ENCODE measurements at regions not wholly inside any gene's neighbourhood (a gene's known extent, or its start where the extent isn't known, plus 50 kb on each side); places are given as distances from the start of the nearest gene placed in this dataset.
A peak's percentile ranks its signal among the peaks of the same experiment; 100 is the strongest.

DNA sequence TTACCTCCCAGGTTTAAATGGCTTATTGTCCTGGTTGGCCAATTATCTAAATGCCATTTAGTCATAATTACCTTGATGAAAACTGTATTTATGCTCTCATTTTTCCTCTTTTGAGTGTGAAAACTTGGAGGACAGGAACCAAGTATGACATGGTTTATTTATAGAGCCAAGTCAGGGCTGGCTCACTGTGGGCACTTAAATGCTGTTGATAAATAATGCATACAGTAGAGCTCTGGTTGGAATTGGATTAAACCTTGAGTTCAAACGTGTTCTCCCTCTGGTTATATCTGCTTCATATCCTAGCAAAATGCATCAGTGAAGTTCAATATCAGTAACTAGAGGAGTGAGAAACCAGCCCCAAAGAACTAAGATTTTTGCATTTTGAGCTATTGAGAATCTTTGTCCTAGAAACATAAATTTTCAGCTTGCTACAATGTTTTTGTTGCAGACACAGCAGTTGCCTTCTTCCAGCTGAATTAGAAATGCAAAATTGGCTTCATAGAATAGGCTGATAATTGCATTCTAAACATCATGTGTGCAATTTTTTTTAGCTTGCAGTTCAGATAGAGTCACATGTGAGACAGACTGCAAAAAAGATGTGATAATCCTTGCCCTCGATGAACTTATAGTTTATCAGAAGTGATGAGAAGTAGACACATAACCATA, 255.8 kb downstream of the BTBD3 start:
- CTCF ChIA-PET = interaction anchor here (0.6 kb wide), 1 partner anchor 12 kb away, joined by 3 read pairs; no protein-coding TSS in a partner anchor
- BruUV-seq (replicated peaks) = no TSS peak
- Histone ChIP-seq H3K79me2 (ENCODE audit: low read length) (no peaks in the 10 kb centered on the region), H3K4me3 (ENCODE audit: low read length) (no peak overlapping the region), H3K9me3 (ENCODE audit: low read length) (no peaks in the 10 kb centered on the region), H3K27ac (ENCODE audit: low read length) (no peak overlapping the region), H3F3A (ENCODE audit: low read length, unreplicated experiment) (no peaks in the 10 kb centered on the region), H3K9ac (ENCODE audit: low read length) (no peak overlapping the region), H3K9me2 (replicated peaks; ENCODE audit: low read length) (no peaks in the 10 kb centered on the region), H2AFZ (ENCODE audit: low read length) (no peak overlapping the region), H4K20me1 (ENCODE audit: low read length) (no peaks in the 10 kb centered on the region), H3K4me2 (ENCODE audit: low read length) (no peak overlapping the region), H3K36me3 (ENCODE audit: low read depth, low read length) (no peaks in the 10 kb centered on the region), H3K4me1 (ENCODE audit: insufficient read depth, low read length) (peaks cover 36% of the 10 kb centered on the region), H3K27me3 (ENCODE audit: low read length) (no peaks in the 10 kb centered on the region)
- POLR2A ChIA-PET (ENCODE audit: unreplicated experiment) = no interaction called here
- intact Hi-C loops (cut with micrococcal nuclease) = no loop called here
- TF ChIP-seq EZH2phosphoT487 (IDR thresholded peaks at IDR 0.05; ENCODE audit: borderline replicate concordance, low read length) = no peak
- TF ChIP-seq EZH2 (IDR thresholded peaks at IDR 0.05; ENCODE audit: low read length, unreplicated experiment) = no peak
- TF ChIP-seq, protein P1, sequence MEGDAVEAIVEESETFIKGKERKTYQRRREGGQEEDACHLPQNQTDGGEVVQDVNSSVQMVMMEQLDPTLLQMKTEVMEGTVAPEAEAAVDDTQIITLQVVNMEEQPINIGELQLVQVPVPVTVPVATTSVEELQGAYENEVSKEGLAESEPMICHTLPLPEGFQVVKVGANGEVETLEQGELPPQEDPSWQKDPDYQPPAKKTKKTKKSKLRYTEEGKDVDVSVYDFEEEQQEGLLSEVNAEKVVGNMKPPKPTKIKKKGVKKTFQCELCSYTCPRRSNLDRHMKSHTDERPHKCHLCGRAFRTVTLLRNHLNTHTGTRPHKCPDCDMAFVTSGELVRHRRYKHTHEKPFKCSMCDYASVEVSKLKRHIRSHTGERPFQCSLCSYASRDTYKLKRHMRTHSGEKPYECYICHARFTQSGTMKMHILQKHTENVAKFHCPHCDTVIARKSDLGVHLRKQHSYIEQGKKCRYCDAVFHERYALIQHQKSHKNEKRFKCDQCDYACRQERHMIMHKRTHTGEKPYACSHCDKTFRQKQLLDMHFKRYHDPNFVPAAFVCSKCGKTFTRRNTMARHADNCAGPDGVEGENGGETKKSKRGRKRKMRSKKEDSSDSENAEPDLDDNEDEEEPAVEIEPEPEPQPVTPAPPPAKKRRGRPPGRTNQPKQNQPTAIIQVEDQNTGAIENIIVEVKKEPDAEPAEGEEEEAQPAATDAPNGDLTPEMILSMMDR (conservative IDR thresholded peaks at IDR 0.05; ENCODE audit: low read depth, low read length) = no peak
- DNase-seq (peak; percentile 19), ATAC-seq (no peak)

DNA sequence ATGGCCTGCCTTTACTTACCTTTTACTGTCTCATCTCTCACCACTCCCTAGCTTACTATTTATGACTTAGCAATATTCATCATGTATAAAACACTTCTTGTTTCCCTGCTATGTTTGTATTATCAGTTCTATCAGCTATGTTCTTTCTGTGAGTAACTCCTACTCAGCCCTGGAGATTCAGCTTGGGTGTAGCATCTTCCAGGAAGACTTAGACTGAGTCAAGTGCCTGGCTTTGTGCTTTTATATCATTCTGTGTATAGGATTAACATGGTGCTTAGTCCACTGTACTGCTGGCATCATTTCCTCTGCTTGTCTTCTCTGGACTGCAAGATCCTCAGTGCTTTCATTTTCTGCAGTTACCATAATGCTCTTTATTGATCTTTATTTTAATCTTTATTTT, 257.8 kb downstream of the BTBD3 start:
- POLR2A ChIA-PET (ENCODE audit: unreplicated experiment) = no interaction called here
- DNase-seq = no peak
- no peaks in the 10 kb centered on the region for H3K9me3 ChIP-seq (ENCODE audit: low read length)

More for the DNA sequence above, 257.8 kb downstream of the BTBD3 start:
- intact Hi-C loops (cut with micrococcal nuclease) = no loop called here
- Histone ChIP-seq H3K9ac (ENCODE audit: low read length) (no peak overlapping the region), H3F3A (ENCODE audit: low read length, unreplicated experiment) (no peaks in the 10 kb centered on the region), H4K20me1 (ENCODE audit: low read length) (no peaks in the 10 kb centered on the region), H3K4me2 (ENCODE audit: low read length) (no peak overlapping the region), H3K9me2 (replicated peaks; ENCODE audit: low read length) (no peaks in the 10 kb centered on the region), H3K36me3 (ENCODE audit: low read depth, low read length) (no peaks in the 10 kb centered on the region), H3K27me3 (ENCODE audit: low read length) (no peaks in the 10 kb centered on the region), H3K27ac (ENCODE audit: low read length) (no peak overlapping the region), H3K4me1 (ENCODE audit: insufficient read depth, low read length) (peaks cover 40% of the 10 kb centered on the region), H3K4me3 (ENCODE audit: low read length) (no peak overlapping the region), H3K79me2 (ENCODE audit: low read length) (no peaks in the 10 kb centered on the region), H2AFZ (ENCODE audit: low read length) (no peak overlapping the region)
- TF ChIP-seq EZH2 (IDR thresholded peaks at IDR 0.05; ENCODE audit: low read length, unreplicated experiment) = no peak
- no peak for TF ChIP-seq EZH2phosphoT487 (IDR thresholded peaks at IDR 0.05; ENCODE audit: borderline replicate concordance, low read length)
- TF ChIP-seq, protein P1 (conservative IDR thresholded peaks at IDR 0.05; ENCODE audit: low read depth, low read length) = no peak
- BruUV-seq (replicated peaks) = no TSS peak
- ATAC-seq = no peak
- CTCF ChIA-PET = no interaction called here

All from PC-3 (cell line).